T follicular helper cell (primary cell): ENCODE measurements at regions not wholly inside any gene's neighbourhood (a gene's known extent, or its start where the extent isn't known, plus 50 kb on each side); places are given as distances from the start of the nearest gene placed in this dataset.
"Not testable (repeated sequence)": the region's sequence is repeated elsewhere in the genome, so short reads cannot be mapped to it uniquely, and the experiment has no call there.

ENCODE experiments used
- DNase-seq: peaks from one replicate; pipeline ENCODE4 v3.0.0-alpha.2; 2020; ENCODE audit warnings: low read depth

- DNase-seq: no peak
These were observed 493.6 kb upstream of the PROK2 start for GRCh38 chr3:72278349-72279067.

DNA sequence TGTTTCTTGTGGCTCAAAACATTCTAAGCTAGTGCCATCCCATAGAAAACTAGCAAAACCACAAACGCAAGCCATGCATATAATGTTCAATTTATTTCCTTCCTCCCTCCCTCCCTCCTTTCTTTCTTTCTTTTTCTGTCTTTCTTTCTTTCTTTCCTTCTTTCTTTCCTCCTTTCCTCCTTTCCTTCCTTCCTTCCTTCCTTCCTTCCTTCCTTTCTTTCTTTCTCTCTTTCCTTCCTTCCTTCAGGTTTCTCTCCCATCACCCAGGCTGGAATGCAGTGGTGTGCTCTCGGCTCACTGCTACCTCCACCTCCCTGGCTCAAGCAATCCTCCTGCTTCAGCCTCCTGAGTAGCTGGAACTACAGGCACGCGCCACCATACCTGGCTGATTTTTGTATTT, 492.8 kb upstream of the PROK2 start:
- DNase-seq: no peak

DNA sequence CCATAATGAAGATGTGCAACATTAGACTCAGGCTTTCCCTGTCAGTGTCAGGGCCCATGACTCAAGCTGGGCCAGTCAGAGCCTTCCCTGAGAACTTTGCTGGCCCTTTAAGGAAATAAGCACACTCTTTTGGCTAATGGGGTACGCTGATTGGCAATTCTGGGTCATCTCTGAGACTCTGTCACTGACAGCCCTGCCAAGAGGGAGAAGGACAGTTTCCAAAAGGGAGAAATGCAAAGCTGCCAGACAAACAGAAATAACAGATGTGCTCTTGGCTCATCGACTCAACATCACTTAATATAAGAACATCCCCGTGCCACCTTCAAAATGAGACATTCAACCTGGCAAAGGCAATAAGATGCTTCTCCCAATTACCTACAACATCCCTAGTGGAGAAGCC, 491.9 kb upstream of the PROK2 start:
- no peak for DNase-seq

DNA sequence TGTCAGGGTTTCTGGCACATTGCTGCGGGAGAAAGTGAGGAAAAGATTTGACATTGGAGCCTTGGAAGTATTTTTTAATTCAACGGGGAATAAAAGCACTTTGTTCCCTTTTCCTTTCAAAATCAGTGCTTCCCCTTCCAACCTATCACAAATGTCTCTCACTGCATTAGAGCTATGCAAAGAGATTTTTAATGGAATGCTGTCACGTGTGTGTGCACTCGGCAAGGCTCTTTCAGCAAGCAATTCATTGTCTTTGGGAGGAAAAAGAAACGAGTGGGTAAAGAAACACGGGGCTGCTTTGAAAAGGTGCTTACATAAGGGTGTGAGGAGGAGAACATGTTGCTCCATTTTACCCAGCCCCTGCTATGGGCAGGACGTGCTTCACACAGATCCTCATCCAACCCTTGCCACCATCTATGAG, 490.4 kb upstream of the PROK2 start:
- DNase-seq: no peak

GRCh38 chr3:72274493-72275330, 489.8 kb upstream of the PROK2 start:
- DNase-seq: no peak

DNA sequence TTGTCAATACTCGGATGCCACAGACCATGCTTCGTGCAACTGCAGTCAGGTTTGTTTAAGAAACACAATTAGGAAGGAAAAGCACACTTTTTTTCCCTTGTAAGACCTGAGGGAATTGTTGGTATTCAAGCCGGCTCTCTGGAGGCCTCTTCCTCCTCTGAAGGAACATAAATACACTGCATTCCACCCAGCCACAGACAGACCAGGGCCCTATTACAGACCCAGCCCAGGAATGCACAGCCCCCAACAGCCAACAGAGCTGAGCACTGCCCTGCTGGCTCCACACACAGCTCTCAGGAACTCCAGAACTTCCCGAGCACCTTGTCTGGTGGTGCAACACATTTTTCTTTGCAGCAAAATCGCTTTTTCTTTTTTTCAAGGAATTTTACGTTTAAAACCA, 488.7 kb upstream of the PROK2 start:
- no peak for DNase-seq

- no peak for DNase-seq
These were observed 487.4 kb upstream of the PROK2 start for GRCh38 chr3:72272356-72272755.

- DNase-seq: no peak
These were observed 487.0 kb upstream of the PROK2 start for GRCh38 chr3:72271923-72272322.

DNA sequence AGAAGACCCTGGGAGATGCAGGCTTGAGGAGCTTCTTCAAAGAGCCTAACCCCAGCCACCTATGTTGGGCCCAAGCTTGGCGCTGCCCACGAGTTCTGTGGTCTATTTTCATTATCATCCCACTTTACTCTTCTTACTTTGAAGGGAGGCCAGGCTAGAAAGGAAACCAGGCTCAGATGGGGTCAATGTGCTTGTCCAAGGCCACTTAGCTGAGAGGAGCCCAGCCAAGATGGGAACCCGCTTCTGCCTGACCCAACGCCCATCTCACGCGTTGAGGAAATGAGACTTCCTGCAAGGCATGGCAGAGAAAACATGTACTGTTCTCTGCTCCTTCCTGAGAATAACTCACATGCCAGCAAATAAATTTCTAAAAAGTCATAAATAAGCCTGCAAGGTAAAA, 486.3 kb upstream of the PROK2 start:
- DNase-seq: no peak

DNA sequence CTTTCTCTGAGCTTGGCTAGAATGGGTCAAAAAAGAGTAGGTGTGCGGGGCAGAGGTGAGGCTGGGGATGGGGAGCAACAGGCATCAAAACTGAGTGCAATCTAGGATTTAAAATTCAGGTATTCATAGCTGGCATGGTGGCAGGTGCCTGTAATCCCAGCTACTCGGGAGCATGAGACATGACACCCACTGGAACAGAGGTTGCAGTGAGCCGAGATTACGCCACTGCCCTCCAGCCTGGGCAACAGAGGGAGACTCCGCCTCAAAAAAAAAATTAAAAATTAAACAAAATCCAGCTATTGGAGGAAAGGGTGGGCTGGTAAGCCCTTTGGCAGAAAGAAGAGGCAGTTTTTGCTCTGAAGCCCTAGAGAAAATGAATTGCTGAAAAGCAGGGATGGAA, 485.8 kb upstream of the PROK2 start:
- no peak for DNase-seq

DNA sequence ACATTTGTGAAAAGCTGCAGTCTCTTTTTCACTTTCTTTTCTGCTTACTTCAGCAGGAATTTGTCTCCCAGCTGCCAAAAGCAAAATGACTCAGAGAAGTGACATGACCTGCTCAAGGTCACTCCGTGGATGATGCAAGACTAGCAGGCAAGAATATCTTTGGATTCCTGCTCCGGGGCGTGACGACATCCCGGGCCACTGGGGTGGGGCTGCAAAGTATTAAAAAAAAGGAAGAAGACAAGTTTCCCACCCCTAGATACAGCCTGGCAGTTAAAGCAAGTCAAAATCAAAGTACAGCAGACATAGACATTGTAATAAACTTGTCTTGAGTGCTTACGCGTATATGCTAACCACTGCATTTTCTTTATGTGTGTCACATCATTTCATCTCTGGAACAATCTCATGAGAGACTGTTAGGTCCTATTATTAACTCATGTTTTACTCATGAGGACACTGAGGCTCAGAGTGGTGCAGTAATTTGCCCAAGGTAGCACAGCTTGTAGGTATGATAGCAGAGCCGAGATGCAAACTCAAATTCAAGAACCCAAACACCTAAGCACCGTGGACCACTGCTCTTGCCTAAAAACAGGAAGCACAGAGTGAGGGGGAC, 485.2 kb upstream of the PROK2 start:
- DNase-seq: no peak

GRCh38 chr3:72269475-72269874, 484.5 kb upstream of the PROK2 start:
- no peak for DNase-seq

GRCh38 chr3:72266921-72267524, 482.1 kb upstream of the PROK2 start:
- not testable (repeated sequence) for DNase-seq

- no peak for DNase-seq
These were observed 481.0 kb upstream of the PROK2 start for GRCh38 chr3:72266016-72266370.

DNA sequence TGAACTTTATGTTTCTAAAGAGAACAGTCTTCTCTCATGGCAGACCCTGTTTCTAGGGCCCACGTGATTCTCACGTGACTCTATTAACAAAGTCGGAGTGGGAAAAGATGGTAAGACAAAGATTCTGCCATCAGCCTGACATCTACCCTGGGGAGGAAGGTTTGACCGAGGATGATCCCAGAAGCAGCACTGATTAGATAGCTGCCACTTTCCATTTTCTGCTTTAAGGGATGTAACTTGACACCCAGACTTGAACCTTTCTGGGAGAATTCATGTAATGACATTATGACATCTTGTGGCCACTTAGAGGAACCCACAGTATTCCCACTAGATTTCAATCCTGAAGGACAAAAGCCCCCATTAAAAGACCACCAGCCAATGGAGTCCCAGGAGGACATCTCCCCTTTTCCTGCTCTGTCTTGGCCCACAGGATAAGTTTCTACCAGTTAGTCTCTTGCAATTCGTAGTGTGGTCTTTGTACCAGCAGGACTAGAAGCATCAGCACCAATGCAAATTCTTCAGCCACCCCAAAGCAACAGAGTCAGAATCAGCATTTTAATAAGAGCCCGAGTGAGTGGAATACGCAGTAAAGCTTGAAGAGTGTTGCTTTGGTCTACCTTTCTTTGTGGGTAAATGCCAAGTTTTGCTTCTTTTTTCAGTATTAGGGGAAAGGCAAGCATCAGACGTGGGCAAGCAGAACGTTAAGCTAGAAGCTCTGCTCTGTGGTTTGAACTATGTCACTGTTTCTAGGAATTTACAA, 480.5 kb upstream of the PROK2 start:
- no peak for DNase-seq

DNA sequence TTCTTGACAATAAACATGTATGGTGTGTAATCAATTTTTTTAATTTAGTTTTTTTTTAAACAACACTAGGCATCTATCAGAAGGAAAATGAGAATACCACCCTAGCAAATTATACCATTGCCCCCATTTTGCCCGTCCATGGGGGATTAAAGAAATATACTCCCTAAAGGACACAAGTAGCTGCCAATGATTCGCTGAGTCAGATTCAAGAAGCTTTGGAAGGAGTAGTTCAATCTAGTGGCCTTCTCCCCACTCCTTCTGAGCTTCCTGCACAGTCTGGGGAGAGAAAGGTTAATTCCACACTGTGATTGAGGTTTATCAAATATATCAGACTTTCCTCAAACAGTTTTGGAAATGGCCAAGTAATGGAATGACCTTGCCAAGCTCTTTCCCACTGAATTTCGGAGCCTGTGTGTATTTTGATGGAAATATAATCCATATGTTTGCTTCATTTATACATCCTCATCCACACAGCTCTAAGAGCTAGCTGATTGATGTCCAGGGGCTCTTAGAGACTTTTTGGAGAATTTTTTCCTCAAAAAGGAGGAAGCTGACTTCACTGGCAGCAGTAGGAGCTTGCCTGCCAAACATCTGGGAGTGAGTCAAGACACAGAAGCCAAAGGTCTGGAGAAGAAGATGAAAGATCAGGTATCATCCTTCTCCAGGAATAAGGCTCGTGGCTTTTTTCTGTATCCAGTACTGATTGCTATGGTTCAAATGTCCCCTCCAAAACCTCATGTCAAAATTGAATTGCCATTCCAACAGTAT, 478.5 kb upstream of the PROK2 start:
- DNase-seq: no peak

- no peak for DNase-seq
These were observed 477.8 kb upstream of the PROK2 start for GRCh38 chr3:72262736-72263135.

DNA sequence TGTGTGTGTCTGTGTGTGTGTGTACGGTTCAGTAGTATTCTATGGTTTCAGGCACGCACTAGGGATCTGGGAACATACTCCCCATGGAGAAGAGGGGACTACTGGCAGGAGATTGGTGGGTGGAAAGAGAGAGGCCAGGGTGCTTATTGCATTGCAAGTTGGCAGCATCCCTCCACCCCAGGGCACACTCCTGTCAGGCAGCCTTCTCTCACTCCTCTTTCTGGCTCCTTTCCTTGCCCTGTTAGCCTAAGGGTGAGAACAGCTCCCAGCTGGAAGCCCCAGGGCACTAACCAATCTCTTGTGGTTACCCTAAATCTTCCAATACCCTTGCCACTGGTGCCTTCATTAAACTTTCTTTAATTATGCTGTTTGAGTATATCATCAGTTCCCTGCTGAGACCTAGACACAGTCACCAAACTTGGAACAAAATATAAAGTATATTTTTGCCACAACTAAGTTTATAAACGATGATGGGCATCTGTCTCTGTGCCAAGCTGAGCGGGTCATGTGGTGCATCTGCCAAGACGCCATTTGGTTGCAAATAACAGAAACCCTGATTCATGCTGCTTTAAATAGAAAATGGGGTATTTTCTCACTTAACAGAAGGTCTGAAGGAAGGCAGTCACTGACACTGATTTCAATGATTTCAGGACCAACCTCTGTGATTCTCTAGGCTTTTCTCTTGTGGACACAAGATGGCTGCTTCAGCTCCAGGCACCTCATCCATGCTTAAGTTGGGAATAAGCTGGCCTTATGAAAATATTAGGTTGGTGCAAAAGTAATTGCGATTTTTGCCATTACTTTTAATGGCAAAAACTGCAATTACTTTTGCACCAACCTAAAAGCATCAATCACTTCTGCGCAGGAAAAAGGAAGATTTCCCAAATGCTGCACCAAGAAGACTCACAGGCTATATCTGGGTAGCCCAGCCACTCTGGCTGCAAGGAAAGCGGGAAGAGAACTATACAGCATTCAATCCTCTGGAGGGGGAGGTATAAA, 476.9 kb upstream of the PROK2 start:
- no peak for DNase-seq

GRCh38 chr3:72260588-72260910, 475.6 kb upstream of the PROK2 start:
- no peak for DNase-seq
